ENCODE measurements at regions not wholly inside any gene's neighbourhood (a gene's known extent, or its start where the extent isn't known, plus 50 kb on each side); places are given as distances from the start of the nearest gene placed in this dataset.
"Not testable (repeated sequence)": the region's sequence is repeated elsewhere in the genome, so short reads cannot be mapped to it uniquely, and the experiment has no call there.

DNA sequence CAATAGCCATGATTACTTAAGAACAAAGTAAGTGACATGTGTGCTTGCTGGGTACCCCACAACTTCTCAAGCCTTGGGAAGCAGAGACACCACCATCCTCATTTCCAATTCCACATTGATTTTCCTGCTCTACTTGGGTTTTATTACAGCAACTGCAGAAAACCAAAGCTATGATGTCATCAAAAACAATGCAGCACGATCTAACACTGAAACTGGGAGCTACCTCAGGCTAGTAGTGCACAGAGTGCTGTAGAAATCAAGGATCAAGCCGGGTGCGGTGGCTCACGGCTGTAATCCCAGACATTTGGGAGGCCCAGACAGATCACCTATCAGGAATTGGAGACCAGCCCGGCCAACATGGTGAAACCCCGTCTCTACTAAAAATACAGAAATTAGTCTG lies 174.4 kb upstream of the MSX2 start:
- DNase-seq = no peak

DNA sequence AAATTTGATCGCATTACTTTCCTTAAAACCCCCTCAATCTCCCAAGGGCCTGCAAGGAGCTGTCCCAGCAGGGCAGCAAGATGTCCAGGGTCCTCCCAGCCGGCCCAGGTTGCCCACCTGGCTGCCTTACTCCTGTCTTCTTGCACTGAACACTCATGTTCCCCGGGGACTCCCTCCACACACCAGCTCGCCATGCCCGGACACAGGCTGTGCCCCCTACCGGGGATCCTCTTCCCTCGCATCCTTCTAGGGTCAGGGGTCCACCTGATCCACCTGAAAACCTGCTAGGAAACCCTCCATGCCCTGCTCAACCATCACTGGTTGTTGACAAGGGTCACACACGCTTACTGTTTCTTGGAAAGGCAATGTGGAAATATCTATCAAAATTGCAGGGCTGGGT lies 172.0 kb upstream of the MSX2 start:
- DNase-seq = no peak

DNA sequence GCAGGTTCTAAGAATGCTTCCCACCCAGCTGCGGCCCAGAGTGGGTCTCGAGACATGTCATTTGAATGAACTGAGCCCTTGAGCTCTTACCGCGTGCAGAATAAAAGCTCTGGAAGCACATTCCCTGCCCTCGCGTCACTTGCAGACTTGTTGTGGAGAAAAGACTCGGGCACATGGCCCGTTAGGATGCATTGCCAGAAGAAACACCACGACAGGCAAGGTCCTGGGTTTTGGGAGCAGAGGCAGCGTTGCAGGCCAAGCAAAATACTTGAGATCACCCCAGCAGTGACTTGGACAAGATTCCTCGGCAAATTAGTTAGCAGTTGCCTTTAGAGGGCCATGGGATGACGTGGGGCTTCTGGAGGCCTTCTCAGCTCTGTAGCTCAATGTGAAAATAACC lies 170.8 kb upstream of the MSX2 start:
- no peak for DNase-seq

DNA sequence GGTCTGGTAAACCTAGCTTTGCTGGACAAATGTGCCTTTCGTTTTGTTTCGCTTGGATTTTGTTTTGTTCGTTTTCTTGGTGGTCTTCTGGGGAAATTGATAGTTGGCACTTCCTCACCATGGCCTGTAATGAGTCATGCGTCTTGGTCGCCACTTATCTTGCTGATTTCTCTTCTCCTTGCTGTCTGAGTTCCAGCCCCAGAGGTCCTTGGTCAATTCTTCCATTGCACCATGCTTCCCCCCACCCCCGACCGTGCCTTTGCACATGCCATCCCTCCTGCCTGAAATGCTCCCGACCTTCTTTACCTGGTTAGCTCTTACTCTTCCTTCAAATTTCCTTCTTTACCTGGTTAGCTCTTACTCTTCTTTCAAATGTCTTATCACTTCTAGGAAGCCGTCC lies 168.7 kb upstream of the MSX2 start:
- no peak for DNase-seq

DNA sequence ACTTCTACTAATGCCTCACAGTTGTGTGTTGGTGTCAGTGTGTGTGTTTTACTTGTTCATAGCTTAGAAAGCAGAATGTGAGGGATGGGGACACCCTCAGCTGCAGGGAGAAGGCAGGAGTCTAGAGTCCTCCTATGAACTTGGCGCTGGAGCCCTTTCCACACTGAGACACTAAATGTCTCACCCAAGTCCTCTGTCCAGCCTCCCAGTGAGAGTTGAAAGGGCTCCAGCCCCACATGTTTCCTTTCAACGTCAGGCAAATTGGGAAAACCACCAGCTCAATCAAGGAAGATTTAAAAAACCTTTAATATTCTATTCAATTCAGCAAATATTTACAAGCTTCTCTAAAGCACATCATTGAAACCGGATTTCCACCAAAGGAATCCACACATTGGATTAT lies 167.6 kb upstream of the MSX2 start:
- DNase-seq = no peak

DNA sequence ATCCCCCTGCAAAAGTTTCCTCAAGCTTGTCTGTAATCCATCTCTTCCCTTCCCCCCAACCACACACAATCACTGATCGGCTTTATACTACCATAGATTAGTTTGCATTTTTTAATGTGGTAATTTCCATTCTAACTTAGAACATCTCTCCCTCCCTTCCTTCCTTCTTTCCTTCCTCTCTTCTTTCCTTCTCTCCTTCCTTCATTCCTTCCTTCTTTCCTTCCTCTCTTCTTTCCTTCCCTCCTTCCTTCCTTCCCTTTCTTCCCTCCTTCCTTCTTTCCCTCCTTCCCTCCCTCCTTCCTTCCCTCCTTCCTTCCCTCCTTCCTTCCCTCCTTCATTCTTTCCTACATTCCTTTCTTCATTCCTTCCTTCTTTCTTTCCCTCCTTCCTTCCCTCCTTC lies 166.2 kb upstream of the MSX2 start:
- DNase-seq = no peak

DNA sequence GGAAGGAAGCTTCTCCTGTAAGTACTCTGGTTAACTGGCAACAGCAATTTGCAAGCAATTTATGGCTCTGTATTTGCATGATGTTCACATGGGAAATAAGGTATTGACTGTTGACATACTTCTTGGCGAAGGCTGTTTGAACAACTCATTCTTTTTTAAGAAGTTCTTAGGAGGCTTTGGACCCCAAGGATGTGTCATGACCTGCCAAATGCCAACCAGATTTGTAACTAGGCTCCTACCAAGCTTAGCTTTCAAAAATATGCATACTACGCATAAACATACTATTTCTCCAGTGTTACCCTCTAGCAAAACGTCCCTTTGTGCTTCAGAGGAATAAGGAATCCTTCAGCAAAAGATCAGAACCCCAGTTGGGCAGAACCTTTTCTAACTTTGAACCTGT lies 165.2 kb upstream of the MSX2 start:
- DNase-seq = no peak

DNA sequence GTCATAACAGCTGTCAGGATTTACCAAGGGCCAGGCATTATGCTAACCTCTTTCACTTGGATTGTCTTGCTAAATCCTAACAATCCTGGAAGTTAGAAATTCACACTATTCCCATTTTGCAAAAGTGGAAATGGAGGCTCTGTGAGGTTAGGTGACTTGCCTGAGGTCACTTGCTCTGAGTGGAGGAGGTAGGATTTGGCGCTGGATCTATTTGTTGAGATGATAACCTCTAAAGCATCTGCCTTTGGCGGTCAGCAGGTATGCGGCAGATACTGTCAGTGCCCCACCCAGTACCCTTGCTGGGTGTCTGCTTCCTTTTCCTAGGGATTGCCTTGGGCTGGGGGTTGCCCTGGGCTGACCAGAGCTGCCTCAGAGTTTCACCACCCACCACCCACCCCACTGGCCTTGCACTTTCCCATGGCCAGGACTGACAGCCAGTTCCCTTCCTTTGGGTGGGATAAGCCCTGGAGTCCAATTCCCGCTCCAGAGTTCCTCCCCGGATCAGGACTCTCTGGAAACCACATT lies 164.8 kb upstream of the MSX2 start:
- DNase-seq = no peak

DNA sequence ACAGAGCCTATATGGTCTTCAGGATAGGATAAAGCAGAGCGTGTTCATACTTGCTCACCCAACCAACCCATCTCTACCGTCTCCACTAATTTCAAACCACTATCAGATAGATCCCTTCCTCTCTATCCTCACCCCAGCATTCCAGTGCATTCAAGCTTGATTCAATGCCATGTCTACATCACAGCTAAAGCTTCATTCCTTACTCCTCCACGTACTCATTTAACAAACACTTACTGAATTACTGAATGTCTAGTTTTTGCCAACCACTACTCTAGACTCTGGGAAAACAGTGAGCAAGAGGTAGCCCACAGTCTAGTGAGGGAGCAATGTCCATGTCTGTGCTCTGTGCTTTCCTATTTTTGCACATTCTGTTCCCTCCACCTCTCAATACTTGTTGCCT lies 163.5 kb upstream of the MSX2 start:
- DNase-seq = no peak

DNA sequence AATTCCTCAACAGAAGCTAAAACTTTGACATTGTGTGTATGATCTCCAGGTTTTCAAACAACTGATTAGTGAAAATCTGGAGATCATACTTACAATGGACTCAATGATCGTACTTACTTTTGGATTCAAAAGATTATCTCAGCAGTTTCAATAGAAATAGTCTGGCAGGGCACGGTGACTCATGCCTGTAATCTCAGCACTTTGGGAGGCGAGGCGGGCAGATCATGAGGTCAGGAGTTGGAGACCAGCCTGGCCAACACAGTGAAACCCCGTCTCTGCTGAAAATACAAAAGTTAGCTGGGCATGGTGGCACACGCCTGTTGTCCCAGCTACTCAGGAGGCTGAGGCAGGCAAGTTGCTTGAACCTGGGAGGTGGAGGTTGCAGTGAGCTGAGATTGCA lies 161.3 kb upstream of the MSX2 start:
- DNase-seq = not testable (repeated sequence)

DNA sequence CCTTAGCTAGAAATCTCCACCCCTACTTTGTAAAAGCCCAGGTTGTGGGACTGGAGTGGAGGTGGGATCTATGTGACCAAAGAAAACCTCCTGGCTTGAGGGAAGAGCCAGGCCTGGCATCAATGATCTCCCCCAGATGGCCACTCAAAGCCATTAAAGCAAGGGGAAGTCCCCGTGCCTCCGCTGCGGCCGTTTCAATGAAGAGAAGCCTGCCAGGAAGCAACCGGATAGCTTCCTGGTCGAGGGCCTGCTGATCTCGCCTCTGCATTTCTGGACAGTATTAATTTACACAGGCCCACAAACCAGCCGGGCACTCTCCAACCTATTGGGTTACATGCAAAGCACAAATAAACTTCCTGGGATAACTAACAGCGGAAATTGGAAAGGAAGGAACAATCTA lies 160.5 kb upstream of the MSX2 start:
- peak; percentile 47 to 56 (median 51) for DNase-seq

DNA sequence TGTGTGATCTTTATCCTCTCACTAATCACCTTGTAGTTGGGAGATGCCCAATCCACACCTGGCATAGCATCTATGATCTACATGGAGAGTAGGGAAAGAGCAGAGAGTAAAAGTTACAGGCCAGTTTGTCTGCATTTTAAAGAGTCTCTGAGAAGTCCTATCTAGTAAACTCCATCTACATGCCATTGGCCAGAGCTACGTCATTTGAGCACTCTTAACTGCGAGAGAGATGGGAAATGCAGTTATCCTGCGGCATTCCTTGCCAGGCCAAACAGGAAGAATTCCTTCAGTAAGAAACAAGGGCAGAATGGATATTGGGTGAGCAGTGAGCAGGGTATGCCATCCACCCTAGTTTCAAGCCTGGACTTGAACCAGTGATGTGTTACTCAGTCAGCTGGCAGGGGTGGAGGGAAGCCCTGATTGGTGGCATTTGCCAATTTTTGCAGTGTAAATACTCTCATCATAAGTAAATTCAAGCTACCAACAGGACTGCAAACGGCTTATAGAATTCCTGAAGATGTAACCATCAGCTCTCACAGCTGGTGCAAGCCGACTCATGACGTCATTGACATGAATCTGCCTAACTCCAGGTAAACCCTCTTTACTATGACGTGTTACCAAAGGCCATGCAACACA lies 156.8 kb upstream of the MSX2 start:
- DNase-seq = no peak

DNA sequence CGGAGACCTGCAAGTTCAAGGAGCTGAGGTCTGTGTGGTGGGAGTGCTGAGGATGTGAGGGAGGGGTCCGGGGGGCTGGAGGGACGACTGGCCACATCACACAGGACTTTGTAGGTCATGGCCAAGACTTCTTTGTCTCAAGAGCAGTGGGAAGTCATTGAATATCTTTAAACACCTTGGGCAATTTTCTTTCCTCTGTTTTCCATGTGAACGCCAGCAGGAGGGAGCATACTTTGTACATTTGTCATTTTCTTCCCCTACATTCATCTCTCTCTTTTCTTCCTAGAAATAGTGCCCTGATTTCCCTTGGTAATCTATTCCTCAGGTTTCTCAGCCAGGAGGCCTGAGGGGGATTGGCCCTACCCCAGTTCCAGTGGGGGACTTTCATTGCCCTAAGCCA lies 153.7 kb upstream of the MSX2 start:
- DNase-seq = no peak

DNA sequence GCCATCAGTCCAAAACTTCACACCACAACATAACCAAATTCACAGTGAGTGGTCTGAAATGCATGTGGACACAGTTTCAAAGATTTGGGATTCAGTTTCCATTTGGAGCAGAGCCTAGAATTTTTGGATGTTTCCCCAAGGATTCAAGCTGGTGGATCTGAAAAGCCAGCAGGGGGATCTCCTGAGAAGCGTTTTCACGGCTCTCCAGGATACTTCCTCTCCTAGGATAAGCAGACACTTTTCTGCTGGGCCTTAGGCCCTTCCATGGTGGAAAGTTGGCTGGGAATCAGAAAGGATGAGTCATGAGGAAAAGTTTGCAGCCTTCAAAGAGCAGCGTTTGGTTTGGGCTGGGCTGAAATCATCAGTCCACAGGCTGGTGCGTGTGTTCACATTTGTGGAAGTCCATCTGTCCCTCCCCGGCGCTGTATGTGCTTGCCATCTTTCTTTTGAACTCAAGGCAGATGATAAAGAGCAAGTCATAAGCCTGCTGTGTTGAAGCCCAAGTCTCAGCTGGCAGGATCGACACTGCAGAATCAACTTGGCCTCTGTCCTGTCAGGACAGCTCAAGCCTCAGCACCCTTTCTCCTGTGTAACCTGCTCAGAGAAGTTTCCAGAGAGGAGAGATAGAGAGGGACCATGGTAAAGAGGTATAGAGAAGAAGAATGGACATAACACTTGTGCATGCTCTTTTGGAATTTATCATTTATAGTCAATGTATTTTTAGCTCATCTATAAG lies 152.6 kb upstream of the MSX2 start:
- DNase-seq = peak; percentile 85 to 94 (median 89)

DNA sequence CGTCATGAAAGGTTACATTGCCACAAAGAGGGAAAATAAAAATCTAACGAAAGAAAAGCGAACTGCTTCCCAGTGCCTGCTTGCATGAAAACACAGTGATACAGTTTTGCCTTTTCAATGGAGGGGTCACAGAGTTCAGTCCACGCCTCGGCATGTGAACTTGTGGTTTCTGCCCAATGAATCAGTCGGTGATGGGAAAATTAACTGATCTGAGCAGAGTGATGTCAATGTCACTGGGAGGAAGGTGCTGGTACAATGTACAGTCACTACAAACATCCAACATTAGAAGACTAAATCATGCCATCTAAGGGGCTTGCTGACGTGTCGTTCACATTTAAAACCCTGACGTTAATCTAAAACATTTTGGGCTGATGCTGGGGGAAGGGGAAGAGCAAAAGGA lies 151.8 kb upstream of the MSX2 start:
- DNase-seq = no peak

DNA sequence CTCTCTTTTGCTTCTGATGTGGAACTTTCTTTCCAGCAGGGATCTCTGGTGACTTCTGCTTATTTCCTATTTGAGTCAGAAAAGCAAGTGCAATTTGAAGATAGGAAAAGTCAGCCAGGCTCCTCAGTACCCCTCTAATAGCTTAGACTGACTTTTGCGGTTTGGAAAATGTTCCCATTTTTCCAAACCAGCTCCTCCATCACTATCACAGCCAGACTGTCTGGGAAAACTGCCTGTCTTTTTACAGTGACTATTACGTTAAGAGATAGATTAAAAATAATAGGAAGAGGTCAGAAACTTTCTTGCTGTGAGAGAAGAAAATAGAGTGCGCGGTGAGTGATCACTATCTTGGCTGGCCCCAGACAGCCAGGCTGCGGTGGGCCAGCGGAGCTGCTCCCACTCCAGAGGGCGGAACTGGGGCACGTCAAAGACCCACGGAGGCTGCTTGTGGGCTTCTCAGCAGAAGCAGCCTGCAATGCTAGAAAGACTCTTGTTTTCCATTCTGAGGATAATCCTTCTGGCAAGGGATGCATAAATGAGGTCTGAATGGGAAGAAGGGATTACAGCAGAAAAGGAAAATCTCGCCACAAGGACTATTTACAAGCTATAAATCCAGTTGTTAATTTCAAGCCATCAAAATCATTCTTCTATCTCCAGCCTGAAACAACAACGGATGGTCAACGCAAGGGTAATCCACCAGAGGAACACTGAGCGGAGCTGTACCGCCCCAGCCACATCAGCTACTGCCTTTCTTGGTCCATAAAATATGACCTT lies 151.0 kb upstream of the MSX2 start:
- DNase-seq = peak in 2 of 3 donors; percentile 28 to 40

DNA sequence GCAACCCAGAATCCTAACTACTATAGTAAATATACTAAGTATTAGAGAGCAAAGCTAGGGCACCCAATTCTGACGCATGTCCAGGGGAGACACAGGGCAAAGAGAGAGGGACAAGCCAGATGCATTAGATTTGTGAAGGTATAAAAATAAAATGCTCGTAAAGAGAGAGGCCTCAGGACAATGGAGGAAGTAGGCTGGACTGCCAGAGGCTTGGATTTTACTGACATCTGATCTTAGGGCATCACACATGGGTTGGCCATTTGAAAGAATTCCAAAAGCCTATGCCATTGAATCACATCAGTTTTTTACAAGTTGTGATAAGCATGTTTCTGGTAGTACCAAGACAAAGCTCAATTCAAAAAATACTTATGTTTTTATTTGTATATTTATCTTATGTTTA lies 149.3 kb upstream of the MSX2 start:
- DNase-seq = no peak

DNA sequence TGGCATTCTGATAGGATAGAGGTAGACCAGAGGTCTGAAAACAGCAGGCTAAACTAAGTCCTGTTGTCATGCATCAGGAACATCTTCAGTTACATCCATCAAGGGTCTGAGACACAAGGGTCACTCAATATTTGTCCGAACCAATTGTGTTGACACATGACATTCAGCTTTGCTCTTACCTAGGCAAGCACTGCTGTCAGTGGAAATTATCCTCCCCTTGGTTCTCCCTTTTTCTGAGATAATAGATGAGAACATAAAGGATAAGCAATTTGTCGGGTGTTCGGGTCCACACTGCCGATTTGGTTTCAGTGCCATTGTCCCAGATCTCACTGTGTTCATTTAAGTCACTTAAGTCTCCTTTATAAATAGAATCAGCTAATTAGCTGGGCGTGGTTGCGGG lies 148.3 kb upstream of the MSX2 start:
- no peak for DNase-seq

DNA sequence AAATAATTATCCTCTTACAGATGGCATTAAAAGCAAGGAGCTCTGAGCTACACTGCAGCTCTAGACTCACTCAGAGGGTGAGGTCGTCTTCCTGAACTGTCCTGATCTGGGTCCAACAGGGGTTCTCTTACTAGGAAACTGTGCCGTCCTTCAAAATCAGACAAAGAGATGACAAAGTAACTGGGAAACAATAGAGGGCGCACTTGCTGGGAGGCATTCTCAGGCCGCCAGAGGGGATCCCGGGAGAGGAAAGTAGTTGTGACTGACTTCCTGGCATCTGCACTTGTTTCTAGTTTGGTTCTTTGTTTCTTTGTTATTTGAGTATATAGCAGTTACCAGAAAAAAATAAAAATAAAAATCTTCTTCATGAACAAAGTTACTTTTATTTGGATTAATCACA lies 142.9 kb upstream of the MSX2 start:
- peak in 1 of 3 donors; percentile 9 for DNase-seq

DNA sequence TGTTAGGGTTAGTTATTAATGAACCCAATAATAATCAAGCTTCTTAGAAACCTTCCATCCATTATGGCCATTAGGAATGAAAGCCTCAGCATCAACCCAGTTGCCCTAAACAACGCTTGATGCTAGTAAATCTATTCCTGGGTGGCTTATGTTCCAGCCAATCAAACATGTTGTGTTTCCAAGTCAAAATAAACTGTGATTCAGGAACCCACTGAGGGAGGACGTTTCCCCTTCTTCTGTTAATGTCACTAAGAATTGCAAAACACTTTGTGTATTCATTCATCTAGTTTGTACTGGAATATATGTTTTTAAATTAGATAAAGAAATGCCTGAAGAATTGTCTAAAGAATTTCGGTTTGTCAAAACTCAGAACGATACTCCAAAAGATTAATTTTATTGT lies 142.5 kb upstream of the MSX2 start:
- no peak for DNase-seq

DNA sequence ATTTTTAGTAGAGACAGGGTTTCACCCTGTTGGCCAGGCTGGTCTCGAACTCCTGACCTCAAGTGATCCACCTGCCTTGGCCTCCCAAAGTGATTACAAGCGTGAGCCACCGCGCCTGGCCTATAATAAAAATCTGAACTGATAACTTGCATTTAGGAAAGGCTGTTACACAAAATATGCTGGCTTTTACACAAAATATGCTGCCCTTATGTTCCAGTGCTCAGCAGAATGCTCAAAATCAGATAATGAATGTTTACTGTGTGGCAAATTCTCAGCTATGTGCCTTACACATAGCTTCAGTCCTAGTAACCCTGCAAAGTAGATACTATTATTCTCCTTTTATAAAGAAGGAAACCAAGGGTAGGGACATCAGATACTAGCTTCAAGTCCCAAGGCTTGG lies 141.3 kb upstream of the MSX2 start:
- no peak for DNase-seq

DNA sequence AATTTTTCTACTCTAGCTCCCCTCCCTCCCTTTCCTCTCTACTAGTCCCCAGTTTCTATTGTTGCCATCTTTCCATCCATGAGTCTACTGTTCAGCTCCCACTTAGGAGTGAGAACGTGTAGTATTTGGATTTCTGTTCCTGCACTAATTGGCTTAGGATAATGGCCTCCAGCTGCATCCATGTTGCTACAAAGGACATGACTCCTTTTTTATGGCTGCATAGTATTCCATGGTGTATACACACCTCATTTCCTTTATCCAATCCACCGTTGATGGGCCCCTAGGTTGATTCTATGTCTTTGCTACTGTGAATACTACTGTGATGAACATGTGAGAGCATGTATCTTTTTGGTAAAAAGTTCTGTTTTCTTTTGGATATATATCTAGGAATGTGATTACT lies 138.9 kb upstream of the MSX2 start:
- DNase-seq = no peak

DNA sequence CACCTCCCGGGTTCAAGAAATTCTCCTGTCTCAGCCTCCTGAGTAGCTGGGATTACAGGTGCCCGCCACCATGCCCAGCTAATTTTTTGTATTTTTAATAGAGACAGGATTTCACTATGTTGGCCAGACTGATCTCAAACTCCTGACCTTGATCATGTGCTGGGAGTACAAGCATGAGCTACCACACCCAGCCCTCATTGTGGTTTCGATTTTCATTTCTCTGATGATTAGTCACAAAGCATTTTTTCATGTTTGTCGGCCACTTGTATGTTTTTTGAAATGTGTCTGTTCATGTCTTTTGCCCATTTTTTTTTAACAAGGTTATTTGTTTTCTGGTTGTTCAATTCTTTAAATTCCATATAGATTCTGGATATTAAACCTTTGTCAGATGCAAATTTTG lies 138.2 kb upstream of the MSX2 start:
- DNase-seq = not testable (repeated sequence)

All from muscle of back (tissue), 3 donors.